ENCODE measurements at regions not wholly inside any gene's neighbourhood (a gene's known extent, or its start where the extent isn't known, plus 50 kb on each side); places are given as distances from the start of the nearest gene placed in this dataset.

- TF ChIP-seq POLR2A (IDR thresholded peaks at IDR 0.05) = no peak
- TF ChIP-seq, protein P1, sequence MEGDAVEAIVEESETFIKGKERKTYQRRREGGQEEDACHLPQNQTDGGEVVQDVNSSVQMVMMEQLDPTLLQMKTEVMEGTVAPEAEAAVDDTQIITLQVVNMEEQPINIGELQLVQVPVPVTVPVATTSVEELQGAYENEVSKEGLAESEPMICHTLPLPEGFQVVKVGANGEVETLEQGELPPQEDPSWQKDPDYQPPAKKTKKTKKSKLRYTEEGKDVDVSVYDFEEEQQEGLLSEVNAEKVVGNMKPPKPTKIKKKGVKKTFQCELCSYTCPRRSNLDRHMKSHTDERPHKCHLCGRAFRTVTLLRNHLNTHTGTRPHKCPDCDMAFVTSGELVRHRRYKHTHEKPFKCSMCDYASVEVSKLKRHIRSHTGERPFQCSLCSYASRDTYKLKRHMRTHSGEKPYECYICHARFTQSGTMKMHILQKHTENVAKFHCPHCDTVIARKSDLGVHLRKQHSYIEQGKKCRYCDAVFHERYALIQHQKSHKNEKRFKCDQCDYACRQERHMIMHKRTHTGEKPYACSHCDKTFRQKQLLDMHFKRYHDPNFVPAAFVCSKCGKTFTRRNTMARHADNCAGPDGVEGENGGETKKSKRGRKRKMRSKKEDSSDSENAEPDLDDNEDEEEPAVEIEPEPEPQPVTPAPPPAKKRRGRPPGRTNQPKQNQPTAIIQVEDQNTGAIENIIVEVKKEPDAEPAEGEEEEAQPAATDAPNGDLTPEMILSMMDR (IDR thresholded peaks at IDR 0.05) = no peak
Observed at GRCh38 chr13:76048131-76048530, 412.0 kb downstream of the LMO7 start.
